RWPE1 (cell line): ENCODE measurements at regions not wholly inside any gene's neighbourhood (a gene's known extent, or its start where the extent isn't known, plus 50 kb on each side); places are given as distances from the start of the nearest gene placed in this dataset.

Source experiments
- CTCF ChIA-PET: fragments of 350-600 bp; sonication (Branson Sonifier 250); formaldehyde crosslinking; extraction: SDS; loops from one replicate; lab custom pipeline; 2021; lab: Yijun Ruan, JAX
- POLR2A ChIA-PET: fragments of 400-600 bp; formaldehyde crosslinking; extraction: SDS; loops from one replicate; lab custom pipeline; 2020; ENCODE audit warnings: antibody characterized with exemption; ENCODE audit not compliant: low non-redundant PET; lab: Yijun Ruan, JAX
- DNase-seq: peaks from one replicate; pipeline ENCODE4 v3.0.0; 2012; ENCODE audit warnings: low spot score
- H3K27ac ChIP-seq: fragments of 450-650 bp; 2 replicates; pipeline ENCODE4 v1.5.1; 2017
- CTCF ChIP-seq: fragments of 450-650 bp; conservative IDR thresholded peaks from 2 replicates; pipeline ENCODE4 v1.5.1; 2017; ENCODE audit warnings: low read depth, mild to moderate bottlenecking

- POLR2A ChIA-PET, result no interaction called here
- DNase-seq, result no peak
- TF ChIP-seq CTCF, result no peak
- CTCF ChIA-PET, result interaction anchor here (0.7 kb wide), 1 partner anchor 322 kb away, joined by 4 read pairs; no protein-coding TSS in a partner anchor
- H3K27ac ChIP-seq, result no peak overlapping the region
Observed at GRCh38 chr14:84144166-84144565, 1385.8 kb upstream of the FLRT2 start.

- POLR2A ChIA-PET, result no interaction called here
- no peak for TF ChIP-seq CTCF
- no peak overlapping the region for H3K27ac ChIP-seq
- no peak for DNase-seq
- CTCF ChIA-PET, result no interaction called here
Observed at GRCh38 chr14:84152452-84152851, 1377.5 kb upstream of the FLRT2 start.

DNA sequence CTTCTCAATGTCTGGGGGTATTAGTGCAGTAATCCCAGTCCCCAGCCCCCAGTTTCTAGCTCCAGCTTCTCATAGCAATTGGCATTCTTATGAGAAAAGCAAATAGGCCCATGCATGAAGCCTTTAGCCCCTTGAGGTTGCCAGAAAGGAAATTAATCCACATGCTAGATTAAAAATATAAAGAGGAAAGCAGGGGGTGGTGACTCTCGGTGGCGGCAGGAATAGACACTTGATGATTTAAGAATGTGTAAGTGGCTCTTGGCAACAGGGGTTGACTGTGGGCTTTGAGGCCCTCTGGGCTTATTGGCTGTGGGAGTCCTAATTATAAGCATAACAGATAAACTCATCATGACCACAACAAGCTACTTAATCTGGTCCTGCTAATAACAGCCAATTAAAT is 1367.3 kb upstream of the FLRT2 start:
- POLR2A ChIA-PET, result no interaction called here
- TF ChIP-seq CTCF, result no peak
- DNase-seq, result no peak
- CTCF ChIA-PET, result no interaction called here
- H3K27ac ChIP-seq, result no peak overlapping the region

DNA sequence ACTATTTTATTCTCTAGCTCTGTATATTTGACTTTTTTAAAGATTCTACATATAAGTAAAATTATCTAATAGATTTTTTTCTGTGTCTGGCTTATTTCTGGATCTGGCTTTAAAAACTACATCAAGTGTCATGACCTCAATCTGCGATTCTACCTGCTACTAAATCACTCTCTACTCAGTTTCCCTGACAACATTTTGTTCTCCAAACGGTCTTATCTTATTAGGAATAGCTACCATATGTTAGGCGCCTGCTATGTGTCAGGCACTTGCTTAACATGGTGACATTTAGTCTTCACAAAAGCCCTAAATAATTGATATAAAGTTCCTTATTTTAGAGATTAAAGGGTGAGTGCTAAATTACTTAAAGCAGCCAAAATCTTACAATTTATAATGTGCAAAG is 1362.9 kb upstream of the FLRT2 start:
- no peak for DNase-seq
- TF ChIP-seq CTCF, result no peak
- CTCF ChIA-PET, result no interaction called here
- POLR2A ChIA-PET, result no interaction called here
- H3K27ac ChIP-seq, result no peak overlapping the region

DNA sequence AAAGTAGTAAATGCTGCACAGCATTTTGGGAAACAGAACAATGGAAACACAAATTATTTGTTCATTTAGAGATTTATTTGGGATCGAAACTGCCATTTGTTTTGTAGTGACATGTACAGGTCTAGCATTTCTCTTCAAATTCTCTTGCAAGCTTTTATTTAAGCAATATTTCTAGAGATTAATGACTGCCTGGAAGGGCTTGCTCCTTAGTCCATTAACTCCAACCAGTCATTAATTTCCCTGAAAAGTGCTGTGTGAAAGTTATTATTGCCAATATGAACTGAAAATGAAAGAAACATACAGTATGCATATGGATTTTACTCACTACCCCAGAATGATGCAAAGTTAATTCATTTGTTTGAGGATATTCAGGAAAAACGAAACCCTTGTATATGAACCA is 1349.6 kb upstream of the FLRT2 start:
- ChIA-PET POLR2A (no interaction called here), CTCF (no interaction called here)
- no peak for TF ChIP-seq CTCF
- no peak overlapping the region for H3K27ac ChIP-seq
- DNase-seq, result no peak

GRCh38 chr14:84181072-84181471 is 1348.9 kb upstream of the FLRT2 start:
- ChIA-PET CTCF (no interaction called here), POLR2A (no interaction called here)
- DNase-seq, result no peak
- no peak overlapping the region for H3K27ac ChIP-seq
- no peak for TF ChIP-seq CTCF

DNA sequence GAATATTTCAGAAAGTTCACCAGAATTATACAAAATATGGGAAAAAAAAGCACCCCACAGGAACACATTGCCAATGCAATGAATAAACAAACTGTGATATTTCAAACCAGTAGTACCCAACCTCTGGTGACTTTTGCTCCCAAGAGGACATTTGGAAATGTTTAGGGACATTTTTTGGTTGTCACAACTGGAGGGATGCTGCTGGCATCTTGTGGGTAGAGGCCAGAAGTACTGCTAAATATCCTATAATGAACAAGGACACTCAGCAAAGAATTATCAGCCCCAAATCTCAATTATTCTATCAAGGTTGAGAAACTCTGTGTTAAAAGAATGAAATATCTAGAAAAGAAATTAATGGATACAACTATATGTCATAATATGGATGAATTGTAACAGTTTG is 1334.4 kb upstream of the FLRT2 start:
- CTCF ChIA-PET, result no interaction called here
- DNase-seq, result no peak
- POLR2A ChIA-PET, result no interaction called here

More for the DNA sequence above, 1334.4 kb upstream of the FLRT2 start:
- H3K27ac ChIP-seq, result no peak overlapping the region
- TF ChIP-seq CTCF, result no peak
